Fibroblast of skin of right quadriceps (primary cell): ENCODE measurements at regions not wholly inside any gene's neighbourhood (a gene's known extent, or its start where the extent isn't known, plus 50 kb on each side); places are given as distances from the start of the nearest gene placed in this dataset.
"Not testable (repeated sequence)": the region's sequence is repeated elsewhere in the genome, so short reads cannot be mapped to it uniquely, and the experiment has no call there.

Experiments
- DNase-seq: peaks from one replicate; pipeline ENCODE4 v3.0.0-alpha.2; 2013

DNA sequence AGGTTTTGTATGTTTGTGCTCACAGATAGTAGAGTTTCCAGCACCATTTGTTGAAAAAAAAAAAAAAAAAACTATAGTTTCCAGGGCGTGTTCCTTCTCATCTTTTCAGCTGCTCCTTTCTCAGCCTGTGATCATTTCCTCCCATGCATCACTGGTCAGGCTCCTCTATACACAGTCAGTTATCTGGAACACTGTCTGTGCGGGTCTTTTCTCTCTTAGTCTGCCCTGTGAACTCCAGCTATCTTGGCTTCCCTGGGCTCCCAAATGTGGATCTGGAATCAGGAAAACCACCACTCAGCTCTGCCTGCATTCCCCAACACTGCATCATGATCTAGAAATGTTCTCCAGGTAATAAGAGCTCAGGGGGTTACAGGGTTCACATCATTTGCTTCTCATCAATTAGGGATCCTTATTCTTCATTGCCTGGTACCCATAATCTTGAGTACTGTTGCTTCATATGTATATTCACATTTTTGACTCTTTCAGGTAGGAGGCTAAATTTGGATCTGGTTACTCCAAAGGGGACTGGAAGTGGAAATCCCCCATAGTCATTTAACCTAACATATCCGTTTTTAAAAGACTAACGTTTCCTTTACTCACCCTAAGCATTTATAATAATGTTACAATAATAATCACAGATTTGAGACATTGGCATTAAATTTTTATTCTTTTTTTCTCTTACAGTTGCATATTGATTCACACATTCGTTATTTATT lies 221.8 kb upstream of the KLF3 start:
- DNase-seq = no peak

DNA sequence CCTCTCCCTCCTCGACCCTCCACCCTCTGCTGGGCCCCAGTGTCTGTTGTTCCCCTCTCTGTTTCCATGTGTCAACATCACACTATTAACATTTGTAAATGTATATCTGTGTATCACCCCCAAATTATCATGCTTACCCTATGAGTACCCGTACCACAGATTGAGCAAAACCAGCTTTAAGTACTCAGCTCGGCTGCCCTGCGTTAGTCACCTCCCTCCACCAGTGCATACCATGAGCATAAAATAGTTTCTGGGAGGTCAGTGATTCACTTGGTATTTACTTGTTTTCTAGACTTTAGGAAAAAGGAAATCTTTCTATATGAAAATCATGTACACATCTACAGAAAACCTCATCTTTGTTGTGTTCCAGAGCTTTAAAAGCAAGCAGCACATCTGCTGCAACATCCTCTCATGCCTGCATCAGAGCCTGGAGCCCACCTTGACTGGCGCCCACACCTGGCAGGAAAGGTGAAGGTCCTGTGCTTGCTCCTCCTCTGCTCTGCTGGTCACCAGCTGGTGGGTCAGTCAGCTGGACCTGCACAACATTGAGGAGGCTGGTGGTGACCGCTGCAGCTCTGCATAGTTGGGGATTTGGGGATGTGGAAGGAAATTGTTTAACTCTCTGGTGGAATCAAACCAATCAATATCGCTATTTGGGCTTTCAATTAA lies 214.4 kb upstream of the KLF3 start:
- DNase-seq = peak; percentile 68

DNA sequence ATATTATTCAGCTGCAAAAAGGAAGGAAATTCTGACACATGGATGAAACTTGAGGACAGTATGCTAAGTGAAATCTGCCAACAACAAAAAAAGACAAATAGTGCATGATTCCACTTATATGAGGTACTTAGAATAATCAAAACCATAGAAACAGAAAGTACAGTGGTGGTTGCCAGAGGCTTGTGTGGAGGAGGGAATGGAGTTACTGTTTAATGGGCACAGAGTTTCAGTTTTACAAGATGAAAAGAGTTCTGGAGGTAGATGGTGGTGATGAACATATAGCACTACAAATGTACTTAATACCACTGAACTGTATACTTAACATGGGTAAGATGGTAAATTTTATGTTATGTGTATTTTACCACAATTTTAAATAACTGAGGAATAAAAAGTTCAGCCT lies 212.0 kb upstream of the KLF3 start:
- no peak for DNase-seq

DNA sequence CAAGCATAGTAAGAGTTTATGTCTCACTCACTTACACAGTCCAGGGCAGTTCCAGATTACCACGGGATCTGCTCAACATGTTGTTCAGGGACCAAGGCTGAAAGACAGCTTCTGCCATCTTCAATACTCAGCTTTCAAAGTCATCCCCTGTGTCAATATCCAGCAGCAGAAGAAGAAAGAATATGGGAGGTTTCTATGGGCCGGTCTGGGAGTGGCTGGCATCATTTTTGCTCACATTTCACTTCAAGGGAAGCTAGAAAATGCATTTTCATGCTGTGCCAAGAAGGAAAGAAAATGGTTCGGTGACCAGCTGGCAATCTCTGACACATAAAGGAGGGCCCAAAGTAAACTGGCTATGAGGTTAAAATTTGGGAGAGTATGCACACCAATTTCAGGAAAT lies 211.5 kb upstream of the KLF3 start:
- no peak for DNase-seq

DNA sequence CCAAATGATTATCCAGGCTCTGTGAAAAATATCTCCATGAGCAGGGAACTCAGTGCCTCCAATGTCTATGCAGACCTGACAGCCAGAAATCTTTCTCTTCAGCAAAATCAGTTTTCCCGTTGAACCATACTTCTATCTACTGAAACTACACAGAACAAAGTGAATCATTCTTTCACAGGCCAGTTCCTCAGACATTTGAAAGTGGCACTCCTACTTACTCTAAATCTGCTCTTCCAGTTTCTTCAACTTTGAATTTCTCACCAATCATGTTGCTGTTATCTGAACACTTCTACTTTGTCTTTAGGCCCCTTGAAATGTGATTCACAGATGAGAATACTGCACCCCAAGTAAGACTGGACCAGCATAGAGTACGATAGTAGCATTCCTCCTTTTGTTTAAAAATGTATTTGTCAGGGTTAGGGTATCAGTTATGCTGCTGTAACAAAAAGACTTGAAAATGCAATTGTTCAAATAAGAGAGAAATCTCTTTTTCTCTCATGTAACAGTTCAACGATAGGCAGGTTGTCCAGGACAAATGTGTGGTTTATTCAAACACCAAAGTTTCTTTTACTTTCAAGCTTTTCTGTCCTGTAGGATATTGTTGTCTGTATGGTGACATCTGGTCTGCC lies 210.6 kb upstream of the KLF3 start:
- no peak for DNase-seq

DNA sequence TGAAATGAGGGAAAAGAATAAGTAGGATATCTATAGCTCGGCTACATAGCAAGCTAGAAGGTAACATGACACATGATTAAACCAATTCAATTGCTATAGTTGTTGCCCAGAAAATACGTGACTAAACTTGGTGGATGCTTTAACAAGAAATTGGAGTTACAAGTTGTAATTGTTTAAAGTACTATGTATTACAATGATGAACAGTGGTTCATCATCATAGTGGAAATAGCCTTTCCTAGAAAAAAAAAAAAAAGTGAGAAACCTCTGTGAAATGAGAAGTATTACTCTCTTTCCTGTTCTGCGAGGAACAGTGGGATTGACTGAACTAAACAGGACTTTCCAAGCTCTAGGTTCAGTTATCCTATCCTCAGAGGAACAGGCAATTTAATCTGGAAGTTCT lies 209.7 kb upstream of the KLF3 start:
- DNase-seq = no peak

DNA sequence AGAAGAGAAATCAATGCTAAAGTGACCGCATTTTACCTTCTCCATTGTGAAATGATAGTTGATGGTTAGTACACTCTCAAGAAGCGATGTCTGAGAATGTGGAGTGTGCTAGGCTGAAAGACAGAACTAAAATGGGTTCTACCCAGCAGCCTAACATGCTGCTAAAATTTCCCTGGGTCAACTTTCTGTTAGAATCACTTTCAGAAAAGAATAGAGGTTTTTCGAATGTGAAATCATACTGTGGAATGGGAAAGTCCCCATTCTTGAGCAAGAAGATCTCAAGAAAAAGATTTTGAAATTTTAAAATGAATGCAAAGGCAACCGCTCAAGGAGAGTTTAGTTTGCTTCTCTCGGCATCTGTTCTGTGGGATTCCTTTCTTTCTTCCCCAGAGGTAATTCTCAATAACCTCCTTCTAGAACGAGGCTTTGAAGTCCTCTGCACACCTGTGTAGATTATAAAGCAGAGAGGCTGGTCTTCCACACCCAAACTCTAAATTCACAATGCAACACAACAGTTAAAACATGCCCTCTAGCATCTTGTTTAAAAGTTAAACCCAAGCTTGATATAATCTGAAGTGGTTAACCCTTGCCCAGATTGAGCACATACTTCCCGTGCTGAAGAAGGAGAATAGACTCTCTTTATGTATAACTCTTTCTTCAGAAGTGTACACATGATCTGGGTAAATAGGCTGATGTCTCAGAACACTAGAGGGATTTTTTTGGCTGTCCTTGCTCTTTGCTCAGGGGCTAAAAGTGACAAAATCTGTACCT lies 208.7 kb upstream of the KLF3 start:
- DNase-seq = no peak

DNA sequence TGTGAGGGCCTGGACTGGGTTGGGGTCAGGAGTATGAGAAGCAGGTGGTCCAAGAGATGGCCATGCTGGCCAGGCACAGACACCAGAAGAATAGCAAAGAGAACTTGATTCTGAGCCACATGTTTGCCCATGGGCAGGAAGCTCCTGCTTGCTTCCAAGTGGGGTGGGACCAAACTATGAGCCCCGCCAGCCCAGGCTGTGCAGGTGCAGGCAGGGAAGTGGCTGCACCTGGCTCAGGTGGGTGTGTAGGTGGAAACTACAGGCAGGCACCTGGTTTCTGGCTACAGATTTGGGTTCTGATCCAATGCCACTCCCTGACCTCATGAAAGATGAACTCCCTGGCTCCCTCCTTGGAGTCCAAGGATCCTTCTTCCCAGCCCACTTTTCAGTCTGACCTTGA lies 207.9 kb upstream of the KLF3 start:
- DNase-seq = no peak

DNA sequence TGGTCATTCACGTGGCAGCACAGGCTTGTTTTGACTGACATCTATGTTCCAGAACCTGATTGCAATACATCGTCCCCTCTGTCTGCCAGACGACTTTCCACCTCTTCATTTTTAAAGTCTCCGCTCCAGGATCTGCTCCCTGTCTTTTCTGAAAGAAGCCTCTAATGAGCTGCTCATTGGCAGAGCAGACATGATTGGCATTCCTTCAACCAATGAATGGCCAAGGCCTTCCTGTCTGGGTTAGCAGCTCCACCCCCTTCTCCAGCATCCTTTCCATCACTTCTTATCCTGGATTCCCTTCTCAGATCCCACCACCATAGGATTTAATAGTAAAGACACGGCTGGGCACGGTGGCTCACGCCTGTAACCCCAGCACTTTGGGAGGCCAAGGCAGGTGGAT lies 202.7 kb upstream of the KLF3 start:
- no peak for DNase-seq

DNA sequence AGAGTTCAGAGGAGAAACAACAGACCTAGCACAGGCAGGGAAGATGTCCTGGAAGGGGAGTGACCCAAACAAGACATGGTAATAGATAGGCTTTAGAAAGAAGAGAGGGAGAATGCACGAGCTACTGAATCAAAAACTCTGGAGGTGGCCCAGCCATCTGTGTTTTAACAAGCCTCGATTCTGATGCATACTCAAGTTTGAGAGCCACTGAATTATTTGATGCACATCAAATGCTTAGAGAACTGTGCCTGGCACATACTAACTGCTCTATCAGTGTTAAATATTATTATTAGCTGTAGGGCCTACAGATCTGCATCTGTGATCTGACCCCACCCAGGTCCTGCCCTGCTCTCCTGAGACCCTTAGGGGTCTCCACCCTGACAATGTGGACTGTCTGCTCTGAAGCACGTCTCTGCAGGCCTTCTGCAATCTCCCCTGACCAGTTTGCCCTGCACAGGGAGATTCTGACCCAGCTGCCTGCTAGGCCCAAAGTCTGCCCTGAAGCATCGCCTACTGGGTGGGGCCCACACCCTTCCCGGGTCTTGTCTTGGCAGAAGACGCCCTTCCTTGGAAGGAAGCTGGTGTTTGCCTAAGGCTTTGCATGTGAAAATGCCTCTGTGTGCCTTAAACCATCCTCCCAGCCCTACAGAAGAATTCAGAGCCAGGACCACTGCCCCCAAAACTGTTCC lies 201.5 kb upstream of the KLF3 start:
- no peak for DNase-seq

DNA sequence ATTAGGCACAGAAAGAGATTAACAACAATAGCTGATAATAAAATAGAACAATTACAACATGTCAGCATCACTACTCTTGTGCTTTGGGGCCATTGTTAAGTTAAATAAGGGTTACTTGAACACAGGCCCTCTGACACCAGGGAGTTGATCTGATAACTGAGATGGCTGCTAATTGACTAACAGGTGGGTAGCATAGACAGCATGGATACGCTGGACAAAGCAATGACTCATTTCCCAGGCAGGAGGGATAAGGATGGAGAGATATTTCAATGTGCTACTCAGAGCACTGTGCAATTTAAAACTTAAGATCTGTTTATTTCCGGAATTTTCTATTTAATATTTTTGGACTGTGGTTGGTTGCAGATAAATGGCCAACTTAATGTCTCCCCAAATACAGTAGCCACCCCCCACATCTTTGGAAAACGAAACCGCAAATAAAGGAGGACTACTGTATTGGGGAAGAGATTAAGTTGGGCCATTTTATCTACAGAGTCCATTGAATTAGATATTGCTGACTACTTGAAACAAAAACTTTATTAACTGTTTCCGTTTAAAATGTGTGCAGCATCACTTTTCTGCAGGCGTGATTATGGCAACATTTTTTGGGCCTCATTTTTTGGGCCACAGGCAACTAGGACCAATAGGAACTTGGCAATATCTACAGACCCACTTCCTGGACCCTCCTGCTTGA lies 200.6 kb upstream of the KLF3 start:
- DNase-seq = no peak

DNA sequence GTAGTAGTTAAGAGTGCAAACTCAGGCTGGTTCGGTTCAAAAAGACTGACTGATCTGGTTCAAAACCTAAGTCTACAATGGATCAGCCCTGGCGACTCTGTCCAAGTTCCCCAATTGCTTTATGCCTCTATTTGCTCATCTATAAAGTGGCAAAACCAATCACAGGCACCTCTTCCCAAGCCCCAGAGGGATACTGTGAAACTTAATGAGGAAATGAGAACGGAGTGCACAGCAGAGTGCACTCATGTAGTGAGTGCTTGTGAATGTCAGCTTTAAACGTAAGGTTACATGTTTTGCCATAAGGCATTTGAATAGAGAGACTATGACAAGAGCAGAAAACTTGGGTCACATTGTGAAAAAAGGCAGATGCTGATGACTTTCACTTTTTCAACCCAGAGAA lies 199.7 kb upstream of the KLF3 start:
- no peak for DNase-seq

DNA sequence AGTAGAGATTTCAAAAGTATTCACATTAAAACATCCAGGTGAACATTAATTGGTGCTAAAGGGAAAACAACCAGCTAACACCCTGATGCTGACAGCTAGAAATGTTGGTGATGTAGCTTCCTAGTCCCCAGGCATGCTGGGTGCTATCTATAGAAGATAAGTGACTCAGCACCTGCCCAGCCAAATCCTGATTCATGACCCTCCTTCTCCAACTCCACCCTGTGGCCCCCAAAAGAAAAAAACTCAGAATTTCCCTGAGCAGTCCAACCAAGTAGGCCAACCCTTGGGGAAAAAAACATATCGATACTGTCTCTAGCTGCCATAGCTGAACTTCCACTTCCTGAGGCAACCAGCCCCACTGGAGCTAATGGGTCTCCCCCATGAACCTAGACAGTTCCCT lies 197.6 kb upstream of the KLF3 start:
- no peak for DNase-seq

DNA sequence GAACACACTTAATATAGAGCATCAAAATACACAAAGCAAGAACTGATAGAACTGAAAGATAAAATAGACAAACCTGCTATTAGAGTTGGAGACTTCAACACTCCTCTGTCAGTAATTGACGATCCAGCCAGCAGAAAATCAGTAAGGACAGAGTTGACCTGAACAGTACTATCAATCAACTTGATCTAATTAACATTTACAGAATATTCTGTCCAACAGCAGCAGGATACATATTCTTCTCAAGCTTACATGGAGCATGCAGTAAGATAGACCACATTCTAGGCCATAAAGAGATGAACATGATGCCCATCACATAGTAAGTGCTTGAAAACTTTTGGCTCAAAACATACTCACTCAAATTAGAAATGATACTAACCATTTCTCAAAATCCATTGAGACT lies 196.7 kb upstream of the KLF3 start:
- no peak for DNase-seq

DNA sequence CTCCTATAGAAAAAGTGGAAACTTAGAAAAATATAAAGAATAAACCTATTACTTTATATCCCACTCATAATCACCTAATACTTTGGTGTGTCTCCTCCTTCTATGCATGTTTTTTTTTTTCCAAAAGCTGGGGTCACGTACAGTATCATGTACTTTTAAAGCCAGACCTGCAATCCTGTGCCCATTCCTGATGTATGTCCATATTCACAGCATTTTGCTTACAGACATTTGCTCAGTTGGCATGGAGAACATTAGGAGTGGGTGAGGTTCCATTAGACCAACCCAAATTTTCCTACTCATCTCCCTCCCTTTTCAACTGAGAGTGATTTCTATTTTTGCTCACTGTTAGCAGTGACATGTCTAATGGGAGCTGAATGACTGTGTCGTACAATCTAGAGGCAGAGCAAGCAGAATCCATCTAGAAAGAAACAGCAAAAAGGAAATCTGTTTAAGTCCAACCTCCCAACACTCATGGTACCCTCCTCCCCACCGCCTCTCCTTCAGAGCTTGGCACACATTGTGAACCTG lies 195.6 kb upstream of the KLF3 start:
- DNase-seq = no peak

DNA sequence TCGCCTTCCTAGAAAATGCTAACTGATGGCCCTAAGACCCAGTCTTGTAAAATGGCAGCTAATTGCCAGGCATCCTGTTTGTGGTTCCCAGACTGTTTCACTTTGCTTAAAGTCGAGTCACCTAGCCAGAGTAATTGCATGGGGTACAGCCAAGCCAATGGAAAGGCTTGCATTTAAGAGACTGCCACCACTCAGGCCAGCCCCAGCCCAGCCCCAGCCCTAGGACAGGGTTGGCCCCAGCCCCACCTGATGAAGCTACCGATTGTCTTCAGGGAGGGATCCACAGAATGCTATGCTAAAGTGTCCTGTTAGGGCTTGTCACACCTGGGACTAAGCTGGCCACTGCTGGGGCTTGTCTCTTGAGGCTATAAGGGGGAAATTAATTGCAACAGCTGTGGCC lies 194.6 kb upstream of the KLF3 start:
- no peak for DNase-seq

DNA sequence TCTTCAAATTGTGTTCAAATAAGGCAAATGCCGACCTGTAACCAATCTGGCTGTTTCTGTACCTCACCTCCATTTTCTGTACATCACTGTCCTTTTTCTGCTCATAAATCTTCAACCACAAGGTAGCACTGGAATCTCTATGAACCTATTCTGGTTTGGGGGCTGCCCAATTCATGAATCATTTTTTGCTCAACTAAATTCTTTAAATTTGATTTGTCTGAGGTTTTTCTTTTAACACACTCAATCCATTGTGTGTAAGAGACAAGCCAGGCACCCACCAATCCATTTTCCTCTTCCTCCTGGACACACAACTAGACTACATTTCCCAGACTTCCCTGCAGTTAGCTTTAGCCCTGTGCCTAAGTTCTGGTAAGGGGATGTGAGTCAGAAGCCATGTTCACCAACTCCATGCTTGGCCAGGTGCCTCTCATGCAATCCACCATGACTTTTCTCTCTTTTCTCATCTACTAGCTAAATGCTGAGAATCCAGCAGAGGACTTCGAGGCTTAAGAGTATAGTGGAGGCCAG lies 193.2 kb upstream of the KLF3 start:
- DNase-seq = no peak

DNA sequence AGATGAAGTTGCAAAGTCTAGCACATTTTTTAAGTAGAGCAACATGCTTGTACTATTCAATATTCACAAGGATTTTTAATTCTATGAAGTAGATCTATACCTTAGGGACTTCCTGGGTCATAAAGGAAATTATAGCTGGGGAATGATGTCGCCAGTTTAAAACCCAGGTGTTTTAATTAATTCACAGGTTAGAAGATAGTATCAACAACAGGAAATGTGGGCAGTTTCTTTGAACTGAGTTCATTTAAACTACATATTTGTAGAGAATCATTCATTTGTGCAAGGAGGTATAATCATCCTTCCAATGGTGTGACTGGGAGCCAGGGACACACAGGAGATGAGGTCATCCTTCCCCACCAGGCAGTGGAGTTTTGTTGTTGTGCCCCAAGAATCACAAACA lies 181.3 kb upstream of the KLF3 start:
- DNase-seq = no peak

DNA sequence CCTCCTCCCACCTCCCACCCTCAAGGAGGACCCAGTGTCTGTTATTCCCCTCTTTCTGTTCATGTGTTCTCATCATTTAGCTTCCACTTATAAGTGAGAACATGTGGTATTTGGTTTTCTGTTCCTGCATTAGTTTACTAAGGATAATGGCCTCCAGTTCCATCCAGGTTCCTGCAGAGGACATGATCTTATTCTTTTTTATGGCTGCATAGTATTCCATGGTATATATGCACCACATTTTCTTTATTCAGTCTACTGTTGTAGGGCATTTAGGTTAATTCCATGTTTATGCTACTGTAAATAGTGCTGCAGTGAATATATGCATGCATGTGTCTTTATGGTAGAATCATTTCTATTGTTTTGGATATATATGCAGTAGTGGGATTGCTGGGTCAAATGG lies 180.4 kb upstream of the KLF3 start:
- not testable (repeated sequence) for DNase-seq

DNA sequence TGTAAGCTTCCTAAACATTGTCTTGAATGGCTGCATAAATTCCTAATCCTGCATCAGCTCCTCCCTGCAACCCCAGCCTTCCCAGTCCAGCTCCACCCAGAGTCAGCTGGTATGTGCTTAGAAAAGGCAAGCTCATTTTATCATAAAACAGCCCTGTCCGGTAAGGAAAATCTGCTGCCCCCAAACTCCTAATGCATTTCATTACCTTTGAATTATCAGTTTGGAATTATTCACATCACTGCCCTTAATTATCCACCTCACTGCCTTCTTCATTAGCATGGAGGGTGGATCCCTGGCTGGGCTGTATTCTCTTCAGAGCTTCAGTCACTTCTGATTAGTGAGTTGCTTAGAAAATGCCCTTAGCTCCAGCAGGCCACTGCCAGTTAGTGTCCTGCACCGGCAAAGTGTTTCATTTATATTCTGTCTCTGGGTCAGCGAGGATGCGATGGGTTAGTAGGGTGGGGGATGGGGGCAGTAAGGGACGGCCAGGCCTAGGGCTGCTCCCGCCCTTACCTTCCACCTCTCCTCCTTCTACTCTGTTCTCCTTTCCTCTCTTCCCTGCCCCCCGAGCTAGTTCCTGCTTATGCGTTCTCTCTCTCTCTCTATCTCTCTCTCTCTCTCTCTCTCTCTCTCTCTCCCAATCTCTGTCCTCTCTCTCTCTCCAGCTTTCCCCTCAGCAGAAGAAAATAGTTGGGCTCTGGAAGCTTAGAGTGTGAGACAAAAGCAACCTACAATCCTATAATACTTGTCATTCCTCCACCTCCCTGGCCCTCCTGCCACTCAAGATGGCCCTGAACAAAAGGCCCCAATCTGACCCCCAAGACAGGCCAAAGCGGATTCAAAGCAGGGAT lies 174.8 kb upstream of the KLF3 start:
- DNase-seq = no peak
